ENCODE measurements at regions not wholly inside any gene's neighbourhood (a gene's known extent, or its start where the extent isn't known, plus 50 kb on each side); places are given as distances from the start of the nearest gene placed in this dataset.

DNA sequence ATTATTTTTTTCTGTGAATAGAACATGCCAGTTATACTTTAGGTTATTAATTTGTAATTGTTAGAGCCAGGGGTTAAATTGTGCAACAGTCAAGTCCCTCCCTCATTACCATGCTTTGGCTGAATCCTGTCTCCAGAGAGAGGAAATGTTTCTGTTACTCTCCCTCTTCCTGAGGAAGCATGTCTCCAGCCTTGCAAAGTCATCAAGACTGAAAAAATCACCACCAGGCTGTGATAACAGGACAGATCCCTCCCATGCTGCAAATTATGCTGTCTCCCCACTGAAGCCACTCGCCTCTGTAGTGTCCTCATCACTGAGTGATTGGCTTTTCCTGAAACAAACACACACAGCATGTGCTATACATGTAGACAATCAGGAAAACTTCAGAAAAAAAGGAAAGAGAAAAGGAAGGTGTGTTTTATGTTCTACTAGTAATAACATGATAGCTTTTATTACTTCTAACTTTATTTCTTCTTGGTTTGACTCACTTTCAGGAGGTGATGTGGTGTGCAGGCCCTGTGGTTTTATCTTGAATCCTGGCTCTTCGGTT is 290.0 kb upstream of the JAG1 start:
- TF ChIP-seq POLR2A (IDR thresholded peaks at IDR 0.05; ENCODE audit: low read depth) = no peak
- no peak for TF ChIP-seq CTCF (IDR thresholded peaks at IDR 0.05)
- no peak for TF ChIP-seq EP300 (IDR thresholded peaks at IDR 0.05)
- TF ChIP-seq POLR2AphosphoS5 (IDR thresholded peaks at IDR 0.05) = no peak
